GM18867 (cell line): ENCODE measurements at regions not wholly inside any gene's neighbourhood (a gene's known extent, or its start where the extent isn't known, plus 50 kb on each side); places are given as distances from the start of the nearest gene placed in this dataset.

Experiments
- ATAC-seq: cut with Tn5 transposase; IDR thresholded peaks from one replicate; pipeline ENCODE4 v1.9.1; 2021; ENCODE audit warnings: mild to moderate bottlenecking, moderate library complexity; ENCODE audit not compliant: unreplicated experiment

DNA sequence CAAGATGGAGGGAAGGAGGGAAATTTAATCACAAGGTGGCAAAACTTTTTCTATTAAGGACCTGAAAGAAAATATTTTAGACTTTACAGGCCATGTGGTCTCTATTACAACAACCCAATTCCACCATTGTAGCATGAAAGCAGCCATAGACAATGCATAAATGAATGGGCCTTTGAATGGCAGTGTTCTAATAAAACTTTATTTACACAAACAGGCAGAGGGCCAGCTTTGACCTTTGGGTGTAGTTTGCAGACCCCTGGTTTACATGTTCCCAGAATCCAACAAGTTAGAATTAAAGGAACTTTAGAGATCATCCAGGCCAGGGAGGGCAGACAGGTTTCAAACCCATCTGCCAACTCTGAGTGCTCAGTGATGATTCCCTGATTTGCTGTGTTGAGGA is 95.2 kb downstream of the BANF2 start:
- no peak for ATAC-seq

DNA sequence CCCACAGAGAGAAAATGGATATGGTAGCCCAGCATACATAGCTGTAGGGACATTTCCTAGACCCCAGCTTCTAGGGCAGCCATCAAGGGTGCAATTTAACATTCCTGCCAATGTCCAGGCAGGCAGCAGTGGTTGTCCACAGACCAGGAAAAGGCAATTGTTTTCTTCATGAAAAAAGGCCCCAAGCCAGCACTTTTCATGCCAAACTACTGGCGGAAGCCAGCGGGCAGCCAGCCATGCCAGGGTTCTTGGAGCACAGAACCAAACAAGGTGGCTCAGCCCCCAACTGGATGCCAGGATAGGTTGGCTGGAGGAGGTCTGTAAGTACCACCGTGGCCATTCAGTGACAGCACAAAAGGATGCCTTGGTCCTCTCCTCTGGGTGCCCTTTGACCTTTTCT is 94.6 kb downstream of the BANF2 start:
- ATAC-seq = no peak

DNA sequence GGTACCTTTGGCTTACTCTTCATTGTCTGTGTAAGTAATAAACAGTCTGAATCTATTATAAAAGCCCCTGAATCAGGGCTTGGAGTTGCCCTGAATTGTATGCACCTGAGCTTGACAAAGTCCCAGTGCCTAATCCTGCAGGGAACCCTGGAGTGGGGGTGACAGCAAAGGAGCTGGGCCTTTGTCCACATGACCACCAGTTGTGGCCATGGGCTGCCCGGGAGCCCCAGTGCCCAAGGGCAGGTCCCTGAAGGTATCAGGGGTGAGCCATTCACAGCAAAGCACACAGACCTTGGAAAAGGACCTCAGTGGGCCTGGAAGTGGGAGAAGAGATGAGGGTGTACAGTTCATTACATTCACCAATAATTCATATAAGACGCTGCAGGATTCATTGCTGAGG is 94.2 kb downstream of the BANF2 start:
- ATAC-seq = no peak

DNA sequence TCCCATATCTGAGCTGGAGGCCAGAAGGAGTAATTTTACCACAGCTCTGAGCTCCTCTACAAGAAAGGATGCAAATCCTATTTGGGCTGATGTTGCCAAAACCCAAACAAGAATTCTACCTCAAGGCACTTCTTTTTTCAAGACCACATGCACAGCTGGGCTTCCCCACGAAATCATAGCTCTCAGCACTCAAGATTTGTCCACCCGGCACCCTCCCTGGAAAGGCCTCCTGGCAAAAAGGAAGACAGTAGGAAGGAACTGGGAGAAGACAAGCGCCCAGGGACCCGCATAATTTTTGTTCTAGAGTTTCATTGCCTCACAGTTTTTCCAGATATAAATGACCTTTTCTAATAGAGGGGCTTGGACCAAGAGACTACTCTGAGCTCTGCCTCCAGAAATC is 90.5 kb downstream of the BANF2 start:
- ATAC-seq = no peak

DNA sequence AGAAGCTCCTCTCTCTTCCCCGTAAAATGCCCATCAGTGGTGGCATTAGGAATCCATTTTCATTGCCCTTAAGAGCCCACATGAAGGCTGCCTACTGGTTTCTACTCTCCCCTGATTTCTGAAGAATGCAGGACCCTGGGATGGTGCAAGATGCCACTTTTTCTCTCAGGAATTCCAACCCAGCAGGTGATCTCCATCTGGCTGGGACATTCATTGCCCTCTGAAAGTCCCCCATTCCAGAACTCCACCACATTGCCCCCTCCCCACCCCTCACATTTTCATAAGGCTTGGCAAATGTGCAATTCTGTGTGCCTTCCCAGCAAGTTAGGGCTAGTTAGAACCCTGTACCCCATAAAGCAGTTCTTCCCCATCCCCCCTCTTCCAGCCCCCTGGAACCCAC is 88.0 kb downstream of the BANF2 start:
- ATAC-seq = no peak

DNA sequence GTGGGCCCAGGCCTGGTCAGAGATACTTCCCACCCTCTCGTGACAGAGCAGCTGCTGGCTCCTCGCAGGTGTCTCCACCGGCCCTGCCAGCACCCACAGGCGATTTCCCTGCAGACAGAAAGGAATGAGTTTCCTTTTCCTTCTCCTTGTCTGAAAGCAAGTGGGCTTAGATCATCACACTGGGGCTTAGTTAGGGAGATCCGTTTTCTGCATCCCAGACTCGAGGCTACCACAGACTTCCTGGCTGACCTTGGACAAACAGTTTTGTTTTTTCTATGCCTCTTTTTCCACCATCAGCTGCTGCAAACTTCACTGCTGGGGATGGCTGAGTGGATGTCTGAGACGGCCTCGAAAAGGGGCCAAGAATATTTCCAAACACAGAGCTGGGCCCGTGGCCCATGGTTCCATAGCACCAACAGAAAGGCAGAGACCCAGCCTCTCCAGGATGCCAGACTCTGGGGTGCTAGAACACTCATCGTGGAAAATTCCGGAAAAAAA is 86.5 kb downstream of the BANF2 start:
- no peak for ATAC-seq
